ENCODE measurements at regions not wholly inside any gene's neighbourhood (a gene's known extent, or its start where the extent isn't known, plus 50 kb on each side); places are given as distances from the start of the nearest gene placed in this dataset.

GRCh38 chr9:107118863-107119624 lies 164.0 kb upstream of the RAD23B start:
- Histone ChIP-seq H3K27me3 (no peaks in the 10 kb centered on the region), H3K4me1 (ENCODE audit: insufficient read depth) (no peaks in the 10 kb centered on the region), H3K4me3 (no peak overlapping the region), H3K36me3 (no peaks in the 10 kb centered on the region), H3K9me3 (no peaks in the 10 kb centered on the region), H3K27ac (no peak overlapping the region)
- DNase-seq, result no peak
- intact Hi-C loops (cut with DNase I), result no loop called here
- WGBS, 3 donors, result 58 to 72% (median 63%) methylated on average over 6 of the region's 6 CpGs
- TF ChIP-seq EP300 (IDR thresholded peaks at IDR 0.05) (no peak), POLR2A (IDR thresholded peaks at IDR 0.05) (no peak), CTCF (IDR thresholded peaks at IDR 0.05) (no peak)

- Histone ChIP-seq H3K27me3 (no peaks in the 10 kb centered on the region), H3K27ac (no peak overlapping the region), H3K4me1 (ENCODE audit: insufficient read depth) (no peaks in the 10 kb centered on the region), H3K4me3 (no peak overlapping the region), H3K36me3 (no peaks in the 10 kb centered on the region), H3K9me3 (no peaks in the 10 kb centered on the region)
- intact Hi-C loops (cut with DNase I), result loop anchor here in 1 of 4 donors (2.0 kb wide), 1 partner anchor 1521 kb away; no protein-coding TSS in a partner anchor
- DNase-seq, result no peak
- 88 to 91% (median 89%) methylated on average over 7 of the region's 7 CpGs for WGBS, 3 donors
- TF ChIP-seq EP300 (IDR thresholded peaks at IDR 0.05), result no peak
These were observed 163.3 kb upstream of the RAD23B start for GRCh38 chr9:107119735-107120134.

- H3K4me1 ChIP-seq (ENCODE audit: insufficient read depth), result no peaks in the 10 kb centered on the region
- no peak overlapping the region for H3K4me3 ChIP-seq
- no peak for TF ChIP-seq EP300 (IDR thresholded peaks at IDR 0.05)
- no peak for TF ChIP-seq CTCF (IDR thresholded peaks at IDR 0.05)
- no peak for TF ChIP-seq POLR2A (IDR thresholded peaks at IDR 0.05)
- H3K9me3 ChIP-seq, result no peaks in the 10 kb centered on the region
- no peaks in the 10 kb centered on the region for H3K36me3 ChIP-seq
- H3K27ac ChIP-seq, result no peak overlapping the region
- H3K27me3 ChIP-seq, result no peaks in the 10 kb centered on the region
- intact Hi-C loops (cut with DNase I), result no loop called here
- no peak for DNase-seq
These were observed 159.7 kb upstream of the RAD23B start for GRCh38 chr9:107123389-107123788.

- intact Hi-C loops (cut with DNase I), result no loop called here
- no peak overlapping the region for H3K4me3 ChIP-seq
- no peaks in the 10 kb centered on the region for H3K36me3 ChIP-seq
- TF ChIP-seq EP300 (IDR thresholded peaks at IDR 0.05) (no peak), POLR2A (IDR thresholded peaks at IDR 0.05) (no peak), CTCF (IDR thresholded peaks at IDR 0.05) (no peak)
- no peaks in the 10 kb centered on the region for H3K27me3 ChIP-seq
- no peaks in the 10 kb centered on the region for H3K4me1 ChIP-seq (ENCODE audit: insufficient read depth)
- 76 to 83% (median 79%) methylated on average over 5 of the region's 5 CpGs for WGBS, 3 donors
- H3K9me3 ChIP-seq, result no peaks in the 10 kb centered on the region
- no peak for DNase-seq
- no peak overlapping the region for H3K27ac ChIP-seq
These were observed 155.5 kb upstream of the RAD23B start for GRCh38 chr9:107127608-107128007.

GRCh38 chr9:107131108-107131799 lies 151.8 kb upstream of the RAD23B start:
- 78 to 90% (median 83%) methylated on average over 5 of the region's 5 CpGs for WGBS, 3 donors
- no peak overlapping the region for H3K27ac ChIP-seq
- H3K36me3 ChIP-seq, result no peaks in the 10 kb centered on the region
- no peak overlapping the region for H3K4me3 ChIP-seq
- no peaks in the 10 kb centered on the region for H3K9me3 ChIP-seq
- no peak for DNase-seq
- intact Hi-C loops (cut with DNase I), result no loop called here
- TF ChIP-seq EP300 (IDR thresholded peaks at IDR 0.05), result no peak
- no peak for TF ChIP-seq POLR2A (IDR thresholded peaks at IDR 0.05)
- no peak for TF ChIP-seq CTCF (IDR thresholded peaks at IDR 0.05)
- no peaks in the 10 kb centered on the region for H3K4me1 ChIP-seq (ENCODE audit: insufficient read depth)
- no peaks in the 10 kb centered on the region for H3K27me3 ChIP-seq
